Endothelial cell (in vitro differentiated cells): ENCODE measurements at regions not wholly inside any gene's neighbourhood (a gene's known extent, or its start where the extent isn't known, plus 50 kb on each side); places are given as distances from the start of the nearest gene placed in this dataset.

ENCODE experiments used
- DNase-seq: peaks from one replicate; pipeline ENCODE4 v3.0.0; 2021; ENCODE audit warnings: low spot score
- H3K27ac Mint-ChIP-seq: one replicate; pipeline ENCODE4 v1.8.0; 2021; ENCODE audit warnings: mixed read lengths, inconsistent platforms; ENCODE audit not compliant: unreplicated experiment
- H3K27me3 Mint-ChIP-seq: one replicate; pipeline ENCODE4 v1.8.0; 2021; ENCODE audit warnings: mild to moderate bottlenecking, moderate library complexity, mixed read lengths, inconsistent platforms; ENCODE audit not compliant: unreplicated experiment
- H3K36me3 Mint-ChIP-seq: one replicate; pipeline ENCODE4 v1.8.0; 2021; ENCODE audit warnings: mild to moderate bottlenecking, low read depth, mixed read lengths, inconsistent platforms; ENCODE audit not compliant: unreplicated experiment
- H3K4me1 Mint-ChIP-seq: one replicate; pipeline ENCODE4 v1.8.0; 2021; ENCODE audit warnings: mild to moderate bottlenecking, mixed read lengths, inconsistent platforms; ENCODE audit not compliant: unreplicated experiment
- H3K4me3 Mint-ChIP-seq: one replicate; pipeline ENCODE4 v1.8.0; 2021; ENCODE audit warnings: mild to moderate bottlenecking, mixed read lengths, inconsistent platforms; ENCODE audit not compliant: unreplicated experiment
- H3K9me3 Mint-ChIP-seq: one replicate; pipeline ENCODE4 v1.8.0; 2021; ENCODE audit warnings: mixed read lengths, inconsistent platforms; ENCODE audit not compliant: unreplicated experiment
- TF ChIP-seq, protein P1 (sequence below): fragments of 200-600 bp; sonication (generic); IDR thresholded peaks from one replicate; pipeline ENCODE4 v1.5.0; 2021; ENCODE audit warnings: antibody characterized with exemption; ENCODE audit not compliant: unreplicated experiment

DNA sequence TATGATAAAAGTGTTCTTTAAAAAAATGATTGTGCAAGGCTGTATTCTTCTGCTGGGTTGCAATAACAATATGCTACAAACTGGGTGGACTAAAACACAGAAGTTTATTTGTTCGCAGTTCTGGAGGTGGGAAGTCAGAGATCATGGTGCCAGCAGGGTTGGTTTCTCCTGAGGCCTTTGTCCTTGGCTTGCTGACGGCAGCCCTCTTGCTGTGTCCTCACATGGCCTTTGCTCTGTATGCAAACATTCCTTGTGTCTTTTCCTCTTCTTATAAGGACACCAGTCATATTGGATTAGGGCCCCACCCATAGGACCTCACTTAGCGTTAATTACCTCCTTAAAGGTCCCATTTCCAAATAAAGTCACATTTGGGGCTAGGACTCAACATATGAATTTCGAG, 220.4 kb downstream of the SAMD5 start:
- Mint-ChIP-seq H3K4me1 (peaks cover 5% of the 10 kb centered on the region), H3K4me3 (no peak overlapping the region), H3K27me3 (peaks cover 5% of the 10 kb centered on the region), H3K9me3 (no peaks in the 10 kb centered on the region), H3K36me3 (no peaks in the 10 kb centered on the region), H3K27ac (no peak overlapping the region)
- no peak for DNase-seq
- TF ChIP-seq, protein P1, sequence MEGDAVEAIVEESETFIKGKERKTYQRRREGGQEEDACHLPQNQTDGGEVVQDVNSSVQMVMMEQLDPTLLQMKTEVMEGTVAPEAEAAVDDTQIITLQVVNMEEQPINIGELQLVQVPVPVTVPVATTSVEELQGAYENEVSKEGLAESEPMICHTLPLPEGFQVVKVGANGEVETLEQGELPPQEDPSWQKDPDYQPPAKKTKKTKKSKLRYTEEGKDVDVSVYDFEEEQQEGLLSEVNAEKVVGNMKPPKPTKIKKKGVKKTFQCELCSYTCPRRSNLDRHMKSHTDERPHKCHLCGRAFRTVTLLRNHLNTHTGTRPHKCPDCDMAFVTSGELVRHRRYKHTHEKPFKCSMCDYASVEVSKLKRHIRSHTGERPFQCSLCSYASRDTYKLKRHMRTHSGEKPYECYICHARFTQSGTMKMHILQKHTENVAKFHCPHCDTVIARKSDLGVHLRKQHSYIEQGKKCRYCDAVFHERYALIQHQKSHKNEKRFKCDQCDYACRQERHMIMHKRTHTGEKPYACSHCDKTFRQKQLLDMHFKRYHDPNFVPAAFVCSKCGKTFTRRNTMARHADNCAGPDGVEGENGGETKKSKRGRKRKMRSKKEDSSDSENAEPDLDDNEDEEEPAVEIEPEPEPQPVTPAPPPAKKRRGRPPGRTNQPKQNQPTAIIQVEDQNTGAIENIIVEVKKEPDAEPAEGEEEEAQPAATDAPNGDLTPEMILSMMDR: no peak

DNA sequence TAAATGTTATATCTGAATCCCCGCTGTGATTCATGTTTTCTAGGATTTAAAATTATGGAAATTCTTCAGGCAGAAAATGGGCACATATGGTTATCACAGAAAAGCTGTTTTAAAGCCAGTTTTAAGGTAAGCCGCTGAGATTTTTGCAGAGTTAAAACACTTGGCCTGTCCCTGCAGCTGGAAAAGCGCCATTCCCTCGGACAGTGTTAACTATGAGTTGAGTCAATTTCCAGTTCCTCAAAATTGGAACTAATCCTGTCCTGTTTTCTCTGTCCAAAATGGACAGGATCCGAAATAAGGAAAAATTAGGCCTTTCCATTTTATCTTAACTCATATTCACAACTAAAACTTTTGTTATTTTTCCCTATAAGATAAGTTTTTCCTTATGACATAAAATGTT, 225.2 kb downstream of the SAMD5 start:
- H3K4me3 Mint-ChIP-seq: no peak overlapping the region
- DNase-seq: no peak
- H3K27ac Mint-ChIP-seq: no peak overlapping the region
- peaks cover 5% of the 10 kb centered on the region for H3K4me1 Mint-ChIP-seq
- H3K36me3 Mint-ChIP-seq: no peaks in the 10 kb centered on the region
- no peaks in the 10 kb centered on the region for H3K9me3 Mint-ChIP-seq
- TF ChIP-seq, protein P1: no peak
- H3K27me3 Mint-ChIP-seq: peaks cover 5% of the 10 kb centered on the region

DNA sequence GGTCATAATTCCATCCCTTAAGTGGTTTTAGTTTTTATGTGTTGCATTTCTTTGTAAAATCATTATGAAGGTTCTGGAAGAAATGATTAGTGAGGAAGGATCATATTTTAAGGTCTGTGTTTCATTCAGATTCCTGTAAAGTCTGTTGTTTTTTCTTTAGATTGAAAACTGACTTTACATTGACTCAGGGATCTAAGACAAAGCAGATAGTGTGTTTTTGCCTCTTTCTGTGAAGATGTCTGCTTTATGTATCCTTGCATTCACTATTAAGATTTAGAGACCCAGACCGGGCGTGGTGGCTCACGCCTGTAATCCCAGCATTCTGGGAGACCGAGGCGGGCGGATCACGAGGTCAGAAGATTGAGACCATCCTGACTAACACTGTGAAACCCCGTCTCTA, 225.7 kb downstream of the SAMD5 start:
- Mint-ChIP-seq H3K36me3 (no peaks in the 10 kb centered on the region), H3K27ac (no peak overlapping the region), H3K4me3 (no peak overlapping the region), H3K27me3 (peaks cover 5% of the 10 kb centered on the region), H3K9me3 (no peaks in the 10 kb centered on the region), H3K4me1 (peaks cover 5% of the 10 kb centered on the region)
- TF ChIP-seq, protein P1: no peak
- DNase-seq: no peak

DNA sequence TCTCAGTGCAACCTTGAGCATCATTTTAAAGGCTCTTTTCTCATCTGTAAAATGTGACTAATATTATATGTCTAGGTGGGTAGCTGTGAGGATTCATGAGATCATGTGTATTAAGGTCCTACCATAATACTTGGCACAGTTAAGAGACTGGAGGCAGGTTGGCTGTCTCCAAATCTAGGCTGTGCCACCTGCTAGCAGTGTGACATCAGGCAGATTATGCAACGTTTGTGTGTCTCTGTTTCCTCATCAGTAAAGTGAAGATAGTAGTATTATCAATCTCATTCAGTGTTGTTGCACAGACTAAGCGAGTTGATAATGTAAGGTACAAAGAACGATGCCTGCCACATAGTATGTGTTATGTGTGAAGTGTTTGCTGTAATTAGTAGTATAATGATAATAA, 227.4 kb downstream of the SAMD5 start:
- no peak overlapping the region for H3K4me3 Mint-ChIP-seq
- DNase-seq: no peak
- no peaks in the 10 kb centered on the region for H3K9me3 Mint-ChIP-seq
- TF ChIP-seq, protein P1: no peak
- H3K4me1 Mint-ChIP-seq: peaks cover 5% of the 10 kb centered on the region
- peaks cover 2% of the 10 kb centered on the region for H3K27me3 Mint-ChIP-seq
- H3K27ac Mint-ChIP-seq: no peak overlapping the region
- no peaks in the 10 kb centered on the region for H3K36me3 Mint-ChIP-seq

DNA sequence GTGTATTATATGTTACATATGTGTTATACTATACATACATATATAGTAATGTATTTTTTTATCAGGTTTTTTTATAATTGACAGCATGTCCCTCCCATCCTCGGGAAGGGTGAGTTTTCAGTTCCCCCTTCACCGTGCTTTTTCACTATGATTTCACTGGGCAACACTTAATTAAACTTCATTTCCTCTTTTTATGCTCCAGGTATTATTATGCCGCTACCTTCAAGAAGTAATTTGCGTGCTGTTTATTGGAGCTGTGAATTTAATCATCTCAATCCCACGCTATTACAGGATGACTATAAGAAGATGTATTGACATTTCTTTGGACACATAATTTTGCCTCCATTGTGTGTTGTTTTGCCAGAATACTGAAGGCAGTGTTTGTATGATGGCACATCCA, 228.6 kb downstream of the SAMD5 start:
- no peaks in the 10 kb centered on the region for H3K36me3 Mint-ChIP-seq
- no peaks in the 10 kb centered on the region for H3K27me3 Mint-ChIP-seq
- no peak overlapping the region for H3K27ac Mint-ChIP-seq
- no peaks in the 10 kb centered on the region for H3K4me1 Mint-ChIP-seq
- H3K9me3 Mint-ChIP-seq: no peaks in the 10 kb centered on the region
- DNase-seq: no peak
- TF ChIP-seq, protein P1: no peak
- no peak overlapping the region for H3K4me3 Mint-ChIP-seq
